OCI-LY7 (cell line): ENCODE measurements at regions not wholly inside any gene's neighbourhood (a gene's known extent, or its start where the extent isn't known, plus 50 kb on each side); places are given as distances from the start of the nearest gene placed in this dataset.

Source experiments
- BruUV-seq: library from RNA; stranded (reverse); fragments of 400-500 nt; replicated peaks from 2 replicates; lab custom pipeline; 2021; lab: Mats Ljungman, UMichigan
- CTCF ChIA-PET: fragments of 300-600 bp; sonication (Branson Sonifier 250); formaldehyde crosslinking; loops from one replicate; lab custom pipeline; 2022; ENCODE audit warnings: antibody characterized with exemption; ENCODE audit not compliant: unreplicated experiment; lab: Charles Lee
- POLR2A ChIA-PET: fragments of 300-600 bp; sonication (Branson Sonifier 250); formaldehyde crosslinking; loops from one replicate; lab custom pipeline; 2022; ENCODE audit warnings: antibody characterized with exemption; lab: Charles Lee
- DNase-seq: peaks from one replicate; pipeline ENCODE4 v3.0.0-alpha.2; 2015; ENCODE audit warnings: low spot score
- H2AFZ ChIP-seq: fragments of 200-600 bp; sonication (generic), shearing (Covaris generic); 2 replicates; pipeline ENCODE4 v1.6.1; 2014; ENCODE audit warnings: mild to moderate bottlenecking, antibody characterized with exemption, low read length, moderate library complexity
- H3K27ac ChIP-seq: fragments of 200-600 bp; sonication (generic); 2 replicates; pipeline ENCODE4 v1.5.1; 2014; ENCODE audit warnings: mixed run types, low read depth, mild to moderate bottlenecking, moderate library complexity, low read length, inconsistent platforms; ENCODE audit not compliant: poor library complexity, severe bottlenecking
- H3K36me3 ChIP-seq: fragments of 200-600 bp; sonication (generic); 2 replicates; pipeline ENCODE4 v1.6.1; 2014; ENCODE audit warnings: mild to moderate bottlenecking, antibody characterized with exemption, low read length, moderate library complexity, mixed read lengths; ENCODE audit not compliant: insufficient read depth
- H3K4me1 ChIP-seq: fragments of 200-600 bp; sonication (generic); 2 replicates; pipeline ENCODE4 v1.5.1; 2014; ENCODE audit warnings: mild to moderate bottlenecking, low read length; ENCODE audit not compliant: insufficient read depth, poor library complexity, severe bottlenecking
- H3K4me2 ChIP-seq: fragments of 200-600 bp; sonication (generic); 2 replicates; pipeline ENCODE4 v1.6.1; 2014; ENCODE audit warnings: mild to moderate bottlenecking, low read length
- H3K4me3 ChIP-seq: fragments of 200-600 bp; sonication (generic); 2 replicates; pipeline ENCODE4 v1.5.1; 2014; ENCODE audit warnings: mild to moderate bottlenecking, low read depth, low read length; ENCODE audit not compliant: poor library complexity, severe bottlenecking
- H3K79me2 ChIP-seq: fragments of 200-600 bp; sonication (generic); 2 replicates; pipeline ENCODE4 v1.6.1; 2016; ENCODE audit warnings: low read depth, mild to moderate bottlenecking, low read length, moderate library complexity, mixed read lengths; ENCODE audit not compliant: insufficient read depth
- H3K9me2 ChIP-seq: fragments of 200-600 bp; sonication (generic); 2 replicates; pipeline ENCODE4 v1.6.1; 2016; ENCODE audit warnings: mild to moderate bottlenecking, low read length, mixed read lengths; ENCODE audit not compliant: insufficient read depth
- H3K9me3 ChIP-seq: fragments of 200-600 bp; sonication (generic); 2 replicates; pipeline ENCODE4 v1.6.1; 2014; ENCODE audit warnings: mild to moderate bottlenecking, mixed run types, low read length, mixed read lengths
- H4K20me1 ChIP-seq: fragments of 200-600 bp; sonication (generic); 2 replicates; pipeline ENCODE4 v1.6.1; 2014; ENCODE audit warnings: mild to moderate bottlenecking, antibody characterized with exemption, low read length, moderate library complexity, mixed read lengths; ENCODE audit not compliant: insufficient read depth
- EZH2phosphoT487 ChIP-seq: fragments of 200-600 bp; sonication (generic); IDR thresholded peaks from 2 replicates; pipeline ENCODE4 v1.6.1; 2018; ENCODE audit warnings: low read depth, borderline replicate concordance, mild to moderate bottlenecking, mixed run types, antibody characterized with exemption, low read length, moderate library complexity, mixed read lengths
- intact Hi-C: fragments of 100-400 bp; cut with micrococcal nuclease; formaldehyde crosslinking; loops from one replicate; pipeline ENCODE4 v1.10.0; 2022; ENCODE audit not compliant: unreplicated experiment
- TF ChIP-seq, protein P1 (sequence below): fragments of 200-600 bp; sonication (generic); conservative IDR thresholded peaks from 2 replicates; pipeline ENCODE4 v1.5.1; 2014; ENCODE audit warnings: mild to moderate bottlenecking, antibody characterized with exemption, low read length, moderate library complexity, mixed read lengths

DNA sequence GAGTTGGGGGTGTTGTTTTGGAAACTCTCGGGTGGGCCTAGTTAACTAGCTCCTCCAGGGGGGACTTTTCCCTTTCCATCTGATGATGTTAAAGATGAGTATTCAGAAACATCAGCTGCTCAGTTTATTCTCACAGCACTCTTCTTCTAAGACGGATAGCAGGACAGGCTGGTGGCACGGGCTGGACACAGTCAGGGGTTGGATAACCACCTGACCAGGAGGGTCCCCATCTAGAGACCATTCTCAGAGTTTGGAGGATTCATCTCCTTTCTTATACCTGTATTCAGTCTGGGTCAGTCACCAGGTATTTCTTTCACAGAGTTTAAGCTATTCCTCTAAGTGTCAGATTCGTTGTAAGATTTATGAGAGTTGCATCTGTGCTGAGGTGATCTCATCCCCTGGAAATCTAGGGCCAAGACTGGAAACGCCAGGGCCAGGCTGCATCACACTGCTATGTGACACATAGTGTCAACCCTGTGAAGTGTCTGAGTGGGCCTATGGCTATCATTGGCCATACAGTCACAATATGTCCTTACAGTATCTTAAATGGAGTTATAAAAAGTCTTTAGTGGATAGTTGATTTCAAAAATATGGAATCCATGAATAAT is 111.7 kb downstream of the FAM50B start:
- BruUV-seq, result no TSS peak
- no peaks in the 10 kb centered on the region for H3K9me3 ChIP-seq
- intact Hi-C loops, result no loop called here
- H3K9me2 ChIP-seq, result no peaks in the 10 kb centered on the region
- H3K4me1 ChIP-seq, result no peaks in the 10 kb centered on the region
- no peak overlapping the region for H3K4me2 ChIP-seq
- DNase-seq, result no peak
- H4K20me1 ChIP-seq, result no peaks in the 10 kb centered on the region
- no peaks in the 10 kb centered on the region for H3K36me3 ChIP-seq
- TF ChIP-seq, protein P1, sequence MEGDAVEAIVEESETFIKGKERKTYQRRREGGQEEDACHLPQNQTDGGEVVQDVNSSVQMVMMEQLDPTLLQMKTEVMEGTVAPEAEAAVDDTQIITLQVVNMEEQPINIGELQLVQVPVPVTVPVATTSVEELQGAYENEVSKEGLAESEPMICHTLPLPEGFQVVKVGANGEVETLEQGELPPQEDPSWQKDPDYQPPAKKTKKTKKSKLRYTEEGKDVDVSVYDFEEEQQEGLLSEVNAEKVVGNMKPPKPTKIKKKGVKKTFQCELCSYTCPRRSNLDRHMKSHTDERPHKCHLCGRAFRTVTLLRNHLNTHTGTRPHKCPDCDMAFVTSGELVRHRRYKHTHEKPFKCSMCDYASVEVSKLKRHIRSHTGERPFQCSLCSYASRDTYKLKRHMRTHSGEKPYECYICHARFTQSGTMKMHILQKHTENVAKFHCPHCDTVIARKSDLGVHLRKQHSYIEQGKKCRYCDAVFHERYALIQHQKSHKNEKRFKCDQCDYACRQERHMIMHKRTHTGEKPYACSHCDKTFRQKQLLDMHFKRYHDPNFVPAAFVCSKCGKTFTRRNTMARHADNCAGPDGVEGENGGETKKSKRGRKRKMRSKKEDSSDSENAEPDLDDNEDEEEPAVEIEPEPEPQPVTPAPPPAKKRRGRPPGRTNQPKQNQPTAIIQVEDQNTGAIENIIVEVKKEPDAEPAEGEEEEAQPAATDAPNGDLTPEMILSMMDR, result no peak
- TF ChIP-seq EZH2phosphoT487, result no peak
- H3K27ac ChIP-seq, result no peak overlapping the region
- ChIA-PET POLR2A (no interaction called here), CTCF (no interaction called here)
- H3K79me2 ChIP-seq, result no peaks in the 10 kb centered on the region
- no peak overlapping the region for H3K4me3 ChIP-seq
- H2AFZ ChIP-seq, result no peak overlapping the region

DNA sequence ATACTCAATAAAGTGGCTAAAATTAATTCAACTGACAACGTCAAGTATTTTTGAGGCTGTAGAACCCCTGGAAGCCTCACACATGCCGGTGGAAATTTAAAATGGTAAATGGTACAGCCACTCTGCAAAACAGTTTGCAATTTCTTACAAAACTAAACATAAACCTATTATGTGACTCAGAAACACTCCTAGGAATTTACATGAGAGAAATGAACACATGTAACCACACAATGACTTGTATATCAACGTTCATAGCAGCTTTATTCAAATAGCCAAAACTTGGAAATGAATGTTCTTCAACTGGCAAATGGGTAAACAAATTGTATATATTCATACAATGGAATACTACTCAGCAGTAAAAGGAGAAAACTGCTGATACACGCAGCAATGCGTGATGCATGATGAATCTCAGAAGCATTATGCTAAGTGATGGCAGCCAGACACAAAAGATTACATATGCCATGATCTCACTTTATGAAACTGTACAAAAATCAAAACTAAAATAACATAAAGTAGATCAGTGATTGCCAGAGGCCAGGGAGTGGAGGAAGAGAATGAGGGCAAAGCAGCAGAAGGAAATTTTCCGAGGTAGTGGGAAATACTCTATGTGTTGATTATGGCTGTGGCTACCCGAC is 112.5 kb downstream of the FAM50B start:
- H3K4me1 ChIP-seq, result no peaks in the 10 kb centered on the region
- no peaks in the 10 kb centered on the region for H4K20me1 ChIP-seq
- TF ChIP-seq, protein P1, result no peak
- TF ChIP-seq EZH2phosphoT487, result no peak
- no peaks in the 10 kb centered on the region for H3K36me3 ChIP-seq
- ChIA-PET CTCF (no interaction called here), POLR2A (no interaction called here)
- no peak overlapping the region for H3K27ac ChIP-seq
- H3K4me2 ChIP-seq, result no peak overlapping the region
- intact Hi-C loops, result no loop called here
- no peaks in the 10 kb centered on the region for H3K79me2 ChIP-seq
- no peaks in the 10 kb centered on the region for H3K9me3 ChIP-seq
- H3K9me2 ChIP-seq, result no peaks in the 10 kb centered on the region
- no peak overlapping the region for H3K4me3 ChIP-seq
- no peak for DNase-seq
- no peak overlapping the region for H2AFZ ChIP-seq
- BruUV-seq, result no TSS peak
